ENCODE measurements at regions not wholly inside any gene's neighbourhood (a gene's known extent, or its start where the extent isn't known, plus 50 kb on each side); places are given as distances from the start of the nearest gene placed in this dataset.
"Not testable (repeated sequence)": the region's sequence is repeated elsewhere in the genome, so short reads cannot be mapped to it uniquely, and the experiment has no call there.

DNA sequence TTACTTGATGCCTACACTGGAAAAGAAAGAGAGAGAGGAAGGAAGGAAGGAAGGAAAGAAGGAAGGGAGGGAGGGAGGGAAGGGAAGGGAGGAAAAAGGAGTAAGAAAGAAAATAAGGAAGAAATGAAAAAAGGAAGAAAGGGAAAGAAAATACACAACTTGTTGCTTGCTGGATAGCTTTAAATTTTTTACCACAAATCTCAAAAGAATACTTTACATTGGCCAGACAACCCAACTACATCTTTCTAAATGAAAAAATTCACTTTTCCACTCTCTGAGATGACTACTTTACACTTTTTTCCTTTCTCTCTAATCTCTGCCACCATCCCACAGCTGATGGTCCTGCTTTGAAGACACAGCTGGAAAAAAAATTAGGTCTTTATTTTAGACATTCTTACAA is 228.9 kb upstream of the FAM78B start:
- no peak for DNase-seq

DNA sequence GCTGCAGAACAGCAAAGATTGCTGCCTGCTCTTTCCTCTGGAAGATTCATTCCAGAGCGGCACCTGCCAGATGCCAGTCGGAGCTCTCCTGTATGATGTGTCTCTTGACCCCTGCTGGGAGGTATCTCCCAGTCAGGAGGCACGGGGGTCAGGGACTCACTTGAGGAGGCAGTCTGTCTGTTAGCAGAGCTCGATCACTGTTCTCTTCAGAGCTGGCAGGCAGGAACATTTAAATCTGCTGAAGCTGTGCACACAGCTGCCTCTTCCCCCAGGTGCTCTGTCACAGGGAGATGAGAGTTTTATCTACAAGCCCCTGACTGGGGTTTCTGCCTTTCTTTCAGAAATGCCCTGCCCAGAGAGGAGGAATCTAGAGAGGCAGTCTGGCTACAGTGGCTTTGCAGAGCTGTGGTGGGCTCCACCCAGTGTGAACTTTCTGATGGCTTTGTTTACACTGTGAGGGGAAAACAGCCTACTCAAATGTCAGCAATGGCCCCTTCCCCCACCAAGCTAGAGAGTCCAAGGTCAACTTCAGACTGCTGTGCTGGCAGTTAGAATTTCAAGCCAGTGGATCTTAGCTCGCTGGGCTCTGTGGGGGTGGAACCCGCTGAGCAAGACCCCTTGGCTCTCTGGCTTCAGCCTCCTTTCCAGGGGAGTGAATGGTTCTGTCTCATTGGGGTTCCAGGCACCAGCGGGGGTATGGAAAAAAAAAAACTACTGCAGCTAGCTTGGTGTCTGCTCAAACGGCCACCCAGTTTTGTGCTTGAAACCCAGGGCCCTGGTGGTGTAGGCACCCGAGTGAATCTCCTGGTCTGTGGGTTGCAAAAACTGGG is 242.7 kb upstream of the FAM78B start:
- DNase-seq: not testable (repeated sequence)

DNA sequence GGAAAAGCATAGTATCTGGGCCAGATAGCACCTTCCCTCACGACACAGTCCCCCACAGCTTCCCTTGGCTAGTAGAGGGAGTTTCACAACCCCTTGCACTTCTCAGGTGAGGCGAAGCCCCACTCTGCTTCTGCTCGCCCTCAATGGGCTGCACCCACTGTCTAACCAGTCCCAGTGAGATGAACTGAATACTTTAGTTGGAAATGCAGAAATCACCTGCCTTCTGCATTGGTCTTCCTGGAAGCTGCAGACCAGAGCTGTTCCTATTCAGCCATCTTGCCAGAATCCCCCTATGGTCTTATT is 243.2 kb upstream of the FAM78B start:
- no peak for DNase-seq

DNA sequence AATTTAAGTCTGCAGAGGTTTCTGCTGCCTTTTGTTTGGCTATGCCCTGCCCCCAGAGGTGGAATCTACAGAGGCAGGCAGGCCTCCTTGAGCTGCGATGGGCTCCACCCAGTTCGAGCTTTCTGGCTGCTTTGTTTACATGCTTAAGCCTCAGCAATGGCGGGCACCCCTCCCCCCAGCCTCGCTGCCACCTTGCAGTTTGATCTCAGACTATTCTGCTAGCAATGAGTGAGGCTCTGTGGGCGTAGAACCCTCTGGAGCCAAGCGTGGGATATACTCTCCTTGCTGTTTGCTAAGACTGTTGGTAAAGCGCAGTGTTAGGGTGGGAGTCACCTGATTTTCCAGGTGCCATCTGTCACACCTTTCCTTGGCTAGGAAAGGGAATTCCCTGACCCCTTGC is 250.0 kb upstream of the FAM78B start:
- DNase-seq: not testable (repeated sequence)

DNA sequence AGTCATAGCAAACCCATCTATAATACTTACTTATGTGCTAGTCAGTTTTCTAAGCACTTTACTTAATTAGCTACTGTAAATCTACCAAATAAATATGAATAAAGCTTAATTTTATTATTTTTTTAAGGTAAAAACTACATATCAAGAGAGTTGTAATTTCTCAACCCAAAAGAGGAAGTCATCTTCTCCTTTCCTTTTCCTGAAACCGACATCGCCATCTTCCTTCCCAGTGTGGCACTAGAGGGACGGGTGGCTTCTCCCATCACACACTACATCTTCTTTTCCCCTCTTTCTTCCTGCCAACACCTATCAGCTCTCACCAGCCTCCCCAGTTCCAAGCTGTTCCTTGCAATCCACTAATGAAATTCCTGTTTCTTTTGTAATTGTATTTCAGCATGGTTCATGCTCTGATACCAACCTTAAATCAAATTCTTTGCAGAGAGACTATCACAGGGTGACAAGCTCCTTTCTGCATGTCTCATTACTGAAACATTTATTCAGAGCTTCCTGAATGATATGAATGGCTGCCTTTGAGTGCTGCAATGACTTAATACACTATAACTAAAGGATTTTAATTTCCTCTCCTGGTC is 251.6 kb upstream of the FAM78B start:
- DNase-seq: no peak

DNA sequence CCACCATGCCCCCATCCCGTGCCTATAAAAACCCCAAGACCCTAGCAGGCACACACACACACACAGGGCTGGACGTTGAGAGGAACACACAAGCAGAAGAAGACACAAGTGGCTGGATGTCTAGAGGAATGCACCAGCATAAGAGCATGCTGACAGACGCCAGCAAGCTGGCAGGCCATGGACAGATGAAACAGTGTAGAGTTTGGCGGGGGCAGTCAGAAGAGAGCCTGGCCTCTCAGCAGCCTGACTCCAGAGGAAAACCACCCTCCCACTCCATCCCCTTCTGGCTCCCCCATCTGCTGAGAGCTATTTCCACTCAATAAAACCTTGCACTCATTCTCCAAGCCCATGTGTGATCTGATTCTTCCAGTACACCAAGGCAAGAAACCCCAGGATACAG is 255.8 kb upstream of the FAM78B start:
- DNase-seq: not testable (repeated sequence)

DNA sequence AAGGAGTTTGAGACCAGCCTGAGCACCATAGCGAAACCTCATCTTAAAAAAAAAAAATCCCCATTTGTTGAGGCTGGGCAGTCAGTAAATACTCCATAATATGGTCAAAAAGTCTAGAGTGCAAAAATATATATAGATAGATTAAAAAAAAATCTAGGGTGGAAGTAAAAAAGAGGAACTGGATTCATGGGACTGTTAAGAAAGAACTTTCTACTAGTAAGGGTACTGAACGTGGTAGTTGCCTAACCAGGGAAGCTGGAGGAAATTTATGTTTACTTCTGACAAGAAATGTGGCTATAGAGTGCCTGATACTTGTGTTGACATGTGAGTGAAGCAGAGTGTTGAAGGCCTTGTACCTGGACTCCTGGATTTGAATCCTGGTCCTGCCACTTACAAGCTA is 265.9 kb upstream of the FAM78B start:
- no peak for DNase-seq

DNA sequence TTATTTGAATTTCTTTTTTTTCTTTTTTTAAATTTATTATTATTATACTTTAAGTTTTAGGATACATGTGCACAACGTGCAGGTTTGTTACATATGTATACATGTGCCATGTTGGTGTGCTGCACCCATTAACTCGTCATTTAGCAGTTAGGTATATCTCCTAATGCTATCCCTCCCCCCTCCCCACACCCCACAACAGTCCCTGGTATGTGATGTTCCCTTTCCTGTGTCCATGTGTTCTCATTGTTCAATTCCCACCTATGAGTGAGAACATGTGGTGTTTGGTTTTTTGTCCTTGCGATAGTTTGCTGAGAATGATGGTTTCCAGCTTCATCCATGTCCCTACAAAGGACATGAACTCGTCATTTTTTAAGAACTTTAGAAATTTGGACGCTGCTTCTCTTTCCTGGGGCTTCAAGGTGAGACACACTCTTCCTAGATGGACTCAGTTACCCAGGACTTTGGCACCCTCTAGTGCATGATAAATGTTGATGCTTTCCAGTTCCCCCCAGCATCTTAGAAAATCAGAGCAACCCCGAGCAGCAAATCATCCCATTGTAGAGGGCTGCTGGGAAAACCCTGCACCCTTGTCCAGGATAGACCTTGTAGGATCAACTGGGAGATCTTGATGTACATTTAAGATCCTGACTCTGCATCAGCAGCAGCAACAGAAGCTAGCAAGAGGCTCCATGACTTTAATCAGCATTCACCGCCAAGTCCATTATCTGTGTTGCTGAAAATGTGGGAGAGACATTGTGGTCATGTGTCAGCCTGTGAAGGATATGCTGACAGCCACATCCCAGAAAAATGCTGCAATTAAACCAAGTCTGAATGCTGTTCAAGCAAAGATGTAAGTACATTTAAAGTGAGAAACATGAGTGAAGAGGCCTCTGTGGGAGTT is 266.9 kb upstream of the FAM78B start:
- DNase-seq: not testable (repeated sequence)

DNA sequence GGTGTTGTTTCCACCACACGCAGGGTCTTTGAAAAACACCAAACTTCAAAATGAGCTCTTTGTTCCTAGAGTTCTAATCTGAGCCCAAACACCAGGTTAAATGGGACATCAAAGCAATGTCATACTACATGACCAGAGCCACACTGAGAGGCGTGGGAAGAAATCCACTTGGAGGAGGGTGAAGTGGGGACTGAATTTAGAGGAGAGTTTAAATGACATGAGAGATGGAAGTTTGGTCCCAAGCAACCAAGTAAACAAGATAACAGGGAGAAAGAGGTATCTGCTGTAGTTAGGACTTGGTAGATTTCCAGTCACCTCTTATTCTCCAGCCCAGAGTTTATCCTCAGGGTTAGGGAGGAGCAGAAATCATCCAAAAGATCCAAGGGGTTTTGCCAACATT is 290.9 kb upstream of the FAM78B start:
- DNase-seq: no peak

DNA sequence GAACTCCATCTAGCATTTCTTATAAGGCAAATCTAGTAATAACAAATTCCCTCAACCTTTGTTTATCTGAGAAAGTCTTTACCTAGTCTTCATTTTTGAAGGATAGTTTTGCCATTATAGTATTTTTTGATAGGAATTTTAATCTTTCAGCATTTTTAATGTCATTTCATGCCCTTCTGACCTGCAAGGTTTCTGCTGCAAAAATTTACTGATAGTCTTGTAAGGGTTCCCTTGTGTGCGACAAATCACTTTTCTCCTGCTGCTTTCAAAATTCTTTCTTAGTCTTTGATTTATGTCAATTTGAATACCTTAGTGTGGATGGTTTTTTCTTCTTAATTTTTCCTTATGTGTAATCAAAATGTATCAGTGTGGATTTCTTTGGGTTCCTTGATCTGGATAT is 297.5 kb upstream of the FAM78B start:
- DNase-seq: no peak

DNA sequence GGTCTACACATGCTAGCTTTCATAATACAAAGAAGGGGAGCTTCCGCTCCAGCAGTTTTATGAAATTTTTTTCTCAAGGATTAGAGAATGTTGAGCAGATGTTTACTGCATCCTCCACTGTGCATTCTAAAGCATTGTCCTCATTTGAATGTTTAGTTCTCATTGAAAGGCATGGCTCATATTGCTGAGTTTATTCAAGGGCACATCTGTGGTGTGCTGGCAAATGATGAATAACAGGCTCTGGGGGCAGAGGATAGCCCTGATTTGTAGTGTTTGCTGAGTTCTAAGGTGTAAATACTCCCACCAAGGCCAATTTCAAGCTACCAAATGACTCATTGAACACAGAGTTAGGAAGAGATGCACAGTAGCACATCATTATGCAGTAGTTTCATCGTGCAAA is 303.2 kb upstream of the FAM78B start:
- no peak for DNase-seq

DNA sequence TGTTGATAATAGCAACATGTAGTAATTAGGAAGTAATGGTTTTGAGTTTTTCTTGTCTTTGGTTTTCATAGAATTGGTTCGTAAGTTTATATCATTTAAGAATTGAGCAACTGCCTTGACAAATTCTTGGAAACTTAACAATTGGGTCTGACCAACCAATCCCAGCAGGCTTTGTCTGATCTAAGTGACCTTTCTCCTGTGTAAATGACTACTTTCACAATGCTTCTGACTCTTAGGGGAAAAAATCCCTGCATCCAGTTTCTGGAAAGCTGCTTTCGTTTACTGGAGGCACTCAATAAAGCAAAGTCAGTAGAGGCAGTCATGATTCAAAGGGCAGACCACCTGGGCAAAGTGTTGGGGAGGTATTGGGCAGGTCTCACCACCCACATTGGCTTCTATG is 303.6 kb upstream of the FAM78B start:
- DNase-seq: no peak

DNA sequence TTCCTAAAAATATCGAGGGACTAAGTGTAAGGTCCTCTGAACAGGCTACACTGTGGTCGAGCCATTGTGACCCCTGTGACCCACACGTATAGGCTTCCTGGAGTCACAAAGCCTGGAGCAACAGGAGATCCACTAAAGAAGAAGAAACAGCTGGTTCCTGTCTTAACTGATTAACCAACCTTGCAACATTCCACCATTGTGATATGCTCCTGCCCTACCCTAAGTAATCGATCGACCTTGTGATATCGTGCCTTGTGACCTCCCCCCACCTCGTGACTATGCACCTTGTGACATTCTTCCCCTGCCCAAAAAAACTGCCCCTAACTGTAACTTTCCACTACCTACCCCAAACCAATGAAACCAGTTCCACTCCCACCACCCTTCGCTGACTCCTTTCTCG is 304.6 kb upstream of the FAM78B start:
- no peak for DNase-seq

DNA sequence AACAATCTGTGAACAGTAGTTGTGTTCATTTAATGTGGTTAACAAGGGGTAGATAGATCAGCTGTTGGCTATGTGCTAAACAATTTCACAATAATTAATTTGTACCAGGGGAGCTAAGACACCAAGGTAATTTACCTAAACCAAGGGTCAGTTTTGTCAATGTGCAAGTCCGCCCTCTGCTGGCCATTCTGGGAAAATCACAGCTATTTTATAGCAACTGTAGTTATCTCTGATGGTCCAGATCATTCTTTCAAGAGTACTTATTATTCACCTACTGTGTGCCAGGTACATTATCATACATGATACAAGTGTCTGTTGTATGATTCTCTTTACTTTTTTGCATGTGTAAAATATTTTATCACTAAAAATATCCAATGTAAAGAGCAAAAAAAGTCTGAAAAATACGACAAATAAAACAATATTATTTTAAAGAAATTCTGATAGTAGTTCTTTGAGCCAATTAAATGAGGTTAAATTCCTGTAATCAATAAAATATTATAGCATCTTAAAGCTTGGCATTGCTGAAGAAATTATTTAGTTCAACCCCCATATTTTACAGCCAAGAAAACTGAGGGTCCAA is 312.3 kb upstream of the FAM78B start:
- DNase-seq: peak; percentile 70

DNA sequence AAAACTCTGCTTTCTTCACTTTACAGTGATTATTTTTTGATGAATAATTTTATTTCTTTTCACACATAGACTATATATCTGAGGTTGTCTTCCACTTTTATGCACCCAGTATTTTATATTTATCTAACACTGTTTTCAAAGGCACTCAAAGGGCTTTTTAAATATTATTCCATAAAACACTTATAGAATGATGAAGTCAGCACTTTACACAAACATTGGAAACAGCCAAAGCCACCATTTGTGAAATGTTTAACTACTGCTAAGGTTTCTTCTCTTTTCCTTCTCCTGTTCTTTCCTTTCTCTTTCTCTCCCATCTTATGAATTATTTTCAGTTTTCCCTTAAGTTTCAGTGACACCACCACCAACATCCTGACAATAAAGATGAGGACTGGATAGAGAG is 317.7 kb upstream of the FAM78B start:
- DNase-seq: no peak

DNA sequence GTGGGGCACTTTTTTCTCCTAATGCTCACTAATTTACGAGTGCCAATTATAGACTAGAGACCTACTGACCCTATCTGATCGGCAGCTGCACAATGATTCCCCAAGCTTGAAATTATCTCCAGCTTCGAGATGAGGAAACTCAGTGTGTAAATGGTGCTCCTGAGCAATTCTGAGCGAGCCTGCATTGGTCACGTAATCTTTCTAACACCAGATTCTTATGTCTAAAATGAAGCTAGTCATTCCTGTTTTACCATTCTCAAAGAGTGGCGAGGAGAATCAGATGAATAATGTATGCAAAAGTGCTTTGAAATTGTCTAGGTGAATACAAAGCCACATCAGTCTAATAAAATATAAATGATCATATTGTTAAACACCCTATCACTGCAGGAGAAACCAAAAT is 318.1 kb upstream of the FAM78B start:
- no peak for DNase-seq

DNA sequence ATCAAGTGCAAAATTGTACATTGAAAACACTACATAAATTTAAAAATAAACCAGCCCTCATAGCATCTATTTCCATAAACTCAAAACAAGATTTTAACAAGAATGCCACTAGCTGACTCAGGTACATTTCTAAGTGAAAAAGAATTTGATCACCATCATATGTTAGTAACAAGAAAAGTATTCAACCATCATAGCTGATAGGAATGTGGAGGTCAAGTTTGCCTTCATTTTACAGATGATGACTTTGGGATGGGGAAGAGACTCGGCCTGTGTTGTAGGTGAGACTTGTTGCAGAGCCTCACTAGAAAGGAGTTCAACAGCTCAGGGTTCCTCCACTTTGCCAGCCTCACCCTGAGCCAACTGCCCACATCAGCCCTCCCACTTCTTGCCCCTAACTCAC is 318.8 kb upstream of the FAM78B start:
- DNase-seq: no peak

DNA sequence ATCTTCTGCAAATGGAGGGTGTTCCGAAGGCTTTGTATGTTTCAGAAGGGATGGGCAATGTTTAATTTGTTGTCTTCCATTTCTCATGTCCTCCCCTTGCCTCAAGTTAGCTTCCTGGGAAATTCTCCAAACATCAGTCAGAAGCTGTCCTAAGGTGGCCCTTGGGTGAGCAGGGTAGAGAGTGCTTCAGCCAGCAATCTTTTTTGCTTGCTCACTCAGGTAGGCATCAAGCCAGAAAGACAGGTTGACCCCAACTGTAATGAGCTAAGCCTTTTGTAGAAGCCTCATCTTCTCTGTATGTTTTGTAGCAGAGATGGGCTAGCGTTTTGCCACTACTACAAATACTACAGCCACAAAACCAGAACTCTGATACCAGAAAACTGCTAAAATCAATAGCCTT is 321.5 kb upstream of the FAM78B start:
- no peak for DNase-seq

DNA sequence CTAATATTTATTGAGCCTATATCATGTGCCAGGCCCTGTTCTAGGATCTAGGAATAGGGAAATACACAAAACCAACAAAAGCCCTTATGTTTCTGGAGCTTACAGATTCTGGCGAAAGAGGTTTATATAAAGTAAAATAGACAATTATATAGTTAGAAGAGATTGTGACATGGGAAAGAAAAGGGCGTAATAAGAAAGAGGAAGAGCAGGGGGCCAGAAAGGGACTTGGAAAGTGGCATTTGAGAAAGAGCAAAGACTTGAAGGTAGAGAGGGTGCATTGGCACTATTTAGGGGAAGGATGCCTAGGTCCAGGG is 322.5 kb upstream of the FAM78B start:
- no peak for DNase-seq

DNA sequence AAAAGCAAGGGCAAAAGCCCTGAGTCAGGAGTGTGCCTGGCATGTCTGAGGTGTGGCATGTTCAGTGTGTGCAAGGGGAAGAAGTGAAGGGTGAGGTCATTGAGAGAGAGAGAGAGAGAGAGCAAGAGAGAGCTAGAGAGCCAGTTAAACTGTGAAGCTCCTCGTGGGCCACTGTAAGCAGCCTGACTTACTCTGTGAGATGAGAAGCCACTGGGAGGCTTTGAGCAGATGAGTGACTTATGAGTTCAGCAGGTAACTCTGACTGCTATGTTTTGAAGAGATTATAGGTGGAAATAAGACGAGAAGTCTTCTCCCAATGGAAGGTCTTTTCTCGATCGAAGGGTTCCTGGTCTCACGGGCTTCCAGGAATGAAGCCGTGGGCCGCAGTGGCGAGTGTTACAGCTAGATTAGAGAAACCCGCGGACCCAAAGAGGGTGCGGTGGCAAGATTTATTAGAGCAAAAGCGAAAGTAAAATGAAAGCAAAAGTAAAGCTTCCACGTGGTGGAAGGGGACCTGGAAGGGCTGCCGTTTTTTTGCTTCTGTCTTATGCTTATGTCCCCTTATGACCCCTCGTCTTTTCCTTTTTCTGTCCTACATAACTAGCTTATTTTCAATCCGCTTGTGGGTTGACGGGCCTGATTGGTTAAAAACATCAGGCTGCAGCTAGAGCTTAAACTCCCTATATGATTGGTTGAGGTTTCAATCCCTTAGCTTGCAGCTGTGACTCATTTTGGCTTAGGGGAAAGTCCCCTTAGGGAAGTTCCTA is 323.1 kb upstream of the FAM78B start:
- DNase-seq: peak; percentile 54

DNA sequence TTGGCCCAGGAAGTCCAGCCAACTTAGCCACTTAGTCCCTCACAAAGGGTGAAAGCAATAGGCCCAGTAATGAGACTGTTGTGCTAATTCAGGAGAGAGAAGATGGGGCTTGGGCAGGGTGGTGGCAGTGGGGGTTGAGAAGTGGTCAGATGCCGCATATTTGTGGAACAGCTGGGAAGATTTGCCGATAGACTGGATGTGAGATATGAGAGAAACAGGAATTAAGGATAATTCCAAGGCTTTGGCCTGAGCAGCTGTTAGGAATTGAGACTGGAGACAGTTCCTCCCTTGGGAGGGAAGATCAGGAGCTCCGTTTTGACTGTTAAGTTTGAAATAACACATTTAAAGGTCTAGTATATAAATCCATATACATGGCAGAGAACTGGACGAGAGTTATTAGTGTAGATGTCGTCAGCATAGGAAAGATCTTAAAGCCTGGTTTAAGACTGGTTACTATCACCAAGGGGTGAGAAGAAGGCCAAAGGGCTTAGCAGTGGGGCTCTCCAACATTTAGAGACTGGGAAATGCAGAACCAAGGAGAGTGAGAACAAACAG is 323.7 kb upstream of the FAM78B start:
- no peak for DNase-seq

DNA sequence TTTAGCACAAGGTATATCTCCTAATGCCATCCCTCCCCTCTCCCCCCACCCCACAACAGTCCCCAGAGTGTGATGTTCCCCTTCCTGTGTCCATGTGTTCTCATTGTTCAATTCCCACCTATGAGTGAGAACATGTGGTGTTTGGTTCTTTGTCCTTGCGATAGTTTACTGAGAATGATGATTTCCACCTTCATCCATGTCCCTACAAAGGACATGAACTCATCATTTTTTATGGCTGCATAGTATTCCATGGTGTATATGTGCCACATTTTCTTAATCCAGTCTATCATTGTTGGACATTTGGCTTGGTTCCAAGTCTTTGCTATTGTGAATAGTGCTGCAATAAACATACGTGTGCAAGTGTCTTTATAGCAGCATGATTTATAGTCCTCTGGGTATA is 327.0 kb upstream of the FAM78B start:
- not testable (repeated sequence) for DNase-seq

DNA sequence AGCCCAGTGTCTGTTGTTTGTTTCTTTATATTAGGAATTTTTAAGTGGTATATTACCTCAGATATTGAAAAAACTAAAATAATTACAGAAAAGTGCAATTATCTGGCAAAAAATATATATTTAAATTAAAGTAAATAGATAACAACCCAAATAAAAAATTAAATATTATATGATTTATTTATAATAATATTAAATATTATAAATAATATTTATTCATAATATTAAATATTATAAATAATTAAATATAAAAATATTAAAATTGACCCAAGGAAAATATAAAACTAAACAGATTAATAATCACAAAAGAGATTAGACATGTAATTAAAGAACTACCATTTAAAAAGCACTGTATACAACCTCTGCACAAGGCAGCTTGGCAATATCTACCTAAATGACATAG is 331.9 kb upstream of the POGK start:
- no peak for DNase-seq
